SK-N-SH treated with all-trans-retinoic acid at 6 μM for 48 hours (cell line): ENCODE measurements at regions not wholly inside any gene's neighbourhood (a gene's known extent, or its start where the extent isn't known, plus 50 kb on each side); places are given as distances from the start of the nearest gene placed in this dataset.

ENCODE experiments used
- ATAC-seq: fragments of 200-7000 bp; cut with Tn5 transposase; 3 replicates; pipeline ENCODE4 v1.9.1; 2020; ENCODE audit warnings: mild to moderate bottlenecking, moderate library complexity
- BACH2 ChIP-seq: fragments of 250-450 bp; sonication (Bioruptor Pico); IDR thresholded peaks from 2 replicates; pipeline ENCODE4 v1.9.0; 2021; ENCODE audit warnings: mild to moderate bottlenecking, borderline replicate concordance
- CREB5 ChIP-seq: fragments of 250-450 bp; sonication (Bioruptor Pico); IDR thresholded peaks from 2 replicates; pipeline ENCODE4 v1.5.1; 2020; ENCODE audit warnings: low read depth, mild to moderate bottlenecking, moderate library complexity
- CSDC2 ChIP-seq: fragments of 250-450 bp; sonication (Bioruptor Pico); IDR thresholded peaks from 2 replicates; pipeline ENCODE4 v1.5.0; 2020; ENCODE audit warnings: mild to moderate bottlenecking, moderate library complexity
- ESRRG ChIP-seq: fragments of 250-450 bp; sonication (Bioruptor Pico); IDR thresholded peaks from 2 replicates; pipeline ENCODE4 v1.6.1; 2021; ENCODE audit warnings: mild to moderate bottlenecking
- GLIS3 ChIP-seq: fragments of 250-450 bp; sonication (Bioruptor Pico); IDR thresholded peaks from 2 replicates; pipeline ENCODE4 v1.5.0; 2020; ENCODE audit warnings: mild to moderate bottlenecking, moderate library complexity
- ISL1 ChIP-seq: fragments of 250-450 bp; sonication (Bioruptor Pico); IDR thresholded peaks from 2 replicates; pipeline ENCODE4 v2.1.2; 2022; ENCODE audit warnings: mild to moderate bottlenecking, moderate library complexity
- OSR1 ChIP-seq: fragments of 250-450 bp; sonication (Bioruptor Pico); IDR thresholded peaks from 2 replicates; pipeline ENCODE4 v1.8.0; 2022; ENCODE audit warnings: moderate library complexity, mild to moderate bottlenecking, inconsistent platforms
- PATZ1 ChIP-seq: fragments of 250-450 bp; sonication (Bioruptor Pico); IDR thresholded peaks from 2 replicates; pipeline ENCODE4 v1.8.0; 2020; ENCODE audit warnings: mild to moderate bottlenecking, moderate library complexity, borderline replicate concordance
- POU6F1 ChIP-seq: fragments of 250-450 bp; sonication (Bioruptor Pico); IDR thresholded peaks from 2 replicates; pipeline ENCODE4 v1.8.0; 2021; ENCODE audit warnings: low read depth, mild to moderate bottlenecking, moderate library complexity, borderline replicate concordance
- PPARA ChIP-seq: fragments of 250-450 bp; sonication (Bioruptor Pico); IDR thresholded peaks from 2 replicates; pipeline ENCODE4 v1.5.0; 2020; ENCODE audit warnings: mild to moderate bottlenecking, borderline replicate concordance
- RARB ChIP-seq: fragments of 250-450 bp; sonication (Bioruptor Pico); IDR thresholded peaks from 2 replicates; pipeline ENCODE4 v1.8.0; 2021; ENCODE audit warnings: mild to moderate bottlenecking, moderate library complexity
- SNAI2 ChIP-seq: fragments of 250-450 bp; sonication (Bioruptor Pico); IDR thresholded peaks from 2 replicates; pipeline ENCODE4 v1.5.0; 2020; ENCODE audit warnings: mild to moderate bottlenecking, moderate library complexity
- TCF4 ChIP-seq: fragments of 250-450 bp; sonication (Bioruptor Pico); IDR thresholded peaks from 2 replicates; pipeline ENCODE4 v1.8.0; 2021; ENCODE audit warnings: mild to moderate bottlenecking, moderate library complexity, borderline replicate concordance
- ZC3H10 ChIP-seq: fragments of 250-450 bp; sonication (Bioruptor Pico); IDR thresholded peaks from 2 replicates; pipeline ENCODE4 v1.5.1; 2021; ENCODE audit warnings: mild to moderate bottlenecking, moderate library complexity
- ZFP3 ChIP-seq: fragments of 250-450 bp; sonication (Bioruptor Pico); IDR thresholded peaks from 2 replicates; pipeline ENCODE4 v1.5.0; 2020; ENCODE audit warnings: mild to moderate bottlenecking, moderate library complexity
- ZFP30 ChIP-seq: fragments of 450-650 bp; formaldehyde crosslinking; IDR thresholded peaks from 2 replicates; pipeline ENCODE4 v1.5.0; 2022; ENCODE audit warnings: mild to moderate bottlenecking, moderate library complexity
- ZNF565 ChIP-seq: fragments of 450-650 bp; formaldehyde crosslinking; conservative IDR thresholded peaks from 2 replicates; pipeline ENCODE4 v1.5.0; 2020; ENCODE audit warnings: low read depth, mild to moderate bottlenecking, moderate library complexity
- ZNF70 ChIP-seq: fragments of 450-650 bp; formaldehyde crosslinking; IDR thresholded peaks from 2 replicates; pipeline ENCODE4 v1.5.0; 2020; ENCODE audit warnings: mild to moderate bottlenecking, moderate library complexity
- ZNF8 ChIP-seq: fragments of 450-650 bp; formaldehyde crosslinking; IDR thresholded peaks from 2 replicates; pipeline ENCODE4 v1.5.0; 2020; ENCODE audit warnings: mild to moderate bottlenecking, moderate library complexity
- TF ChIP-seq, protein P1 (sequence below): fragments of 250-450 bp; sonication (Bioruptor Pico); IDR thresholded peaks from 2 replicates; pipeline ENCODE4 v1.5.0; 2020; ENCODE audit warnings: mild to moderate bottlenecking, moderate library complexity
- TF ChIP-seq, protein P2 (sequence below): fragments of 250-450 bp; sonication (Bioruptor Pico); IDR thresholded peaks from 2 replicates; pipeline ENCODE4 v1.5.1; 2021; ENCODE audit warnings: mild to moderate bottlenecking, moderate library complexity

DNA sequence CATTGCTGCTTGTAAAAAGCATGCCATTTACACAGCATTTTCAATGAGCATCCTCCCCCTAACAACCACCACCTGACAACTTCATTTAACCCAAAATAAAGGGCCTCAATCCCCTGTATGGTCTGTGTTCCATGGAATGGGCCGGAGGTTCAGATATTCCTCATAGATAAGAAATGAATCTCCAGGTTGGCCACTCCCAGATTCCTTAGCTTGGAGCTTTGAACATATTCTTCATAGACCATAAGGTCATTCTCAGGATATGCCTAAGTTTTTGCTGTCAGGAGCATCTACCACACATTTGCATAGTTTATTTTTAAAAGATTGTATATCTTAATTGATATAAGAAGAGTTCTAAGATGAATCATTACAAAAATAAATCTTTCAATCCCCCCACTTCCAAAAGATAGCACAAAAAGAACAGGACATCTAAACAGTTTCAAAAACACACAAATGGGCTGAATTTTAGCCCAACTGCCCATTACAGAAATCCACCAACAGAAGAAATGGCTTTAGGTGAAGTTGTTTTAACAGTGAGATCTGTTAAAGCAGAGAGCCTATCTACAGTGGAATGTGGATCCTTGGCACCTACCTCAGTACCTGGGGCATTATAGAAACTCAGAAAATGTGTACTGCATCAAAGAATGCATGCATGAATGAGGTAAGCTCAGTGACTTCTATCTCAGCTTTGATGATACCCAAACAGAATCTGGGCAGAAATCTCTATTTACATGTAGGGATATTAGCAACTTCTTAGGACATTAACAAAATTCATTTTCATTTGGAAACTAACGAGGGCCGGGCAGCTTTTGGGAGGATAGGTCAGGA lies 179.8 kb downstream of the SEC61B start:
- ATAC-seq: no peak
- no peak for TF ChIP-seq TCF4 (CRISPR knock-in tag)
- no peak for TF ChIP-seq GLIS3
- TF ChIP-seq ZC3H10 (CRISPR knock-in tag): no peak
- no peak for TF ChIP-seq ISL1 (CRISPR knock-in tag)
- no peak for TF ChIP-seq RARB (CRISPR knock-in tag)
- no peak for TF ChIP-seq ZNF70 (CRISPR knock-in tag)
- TF ChIP-seq ZNF8 (CRISPR knock-in tag): no peak
- no peak for TF ChIP-seq OSR1 (CRISPR knock-in tag)
- no peak for TF ChIP-seq ZFP30 (CRISPR knock-in tag)
- TF ChIP-seq SNAI2: no peak

DNA sequence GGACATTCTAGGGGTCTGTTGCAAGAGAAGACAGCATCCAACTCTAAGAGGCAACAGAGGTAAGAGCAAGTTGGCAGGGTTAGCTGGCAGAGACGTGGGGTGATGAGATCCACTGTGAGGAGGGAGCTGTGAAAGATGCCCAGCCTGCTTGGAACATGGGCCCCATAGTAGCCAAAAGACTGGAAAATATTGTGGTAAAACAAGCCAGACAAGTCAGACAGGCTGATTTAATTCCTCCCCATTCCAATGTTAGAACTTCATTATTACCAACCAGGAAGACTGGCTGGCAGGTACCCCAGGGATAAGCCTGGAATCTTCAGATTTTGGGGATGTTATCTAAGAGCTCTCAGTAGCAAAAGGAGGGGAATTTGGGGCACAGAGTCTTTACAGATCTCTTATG lies 181.3 kb downstream of the SEC61B start:
- TF ChIP-seq, protein P1, sequence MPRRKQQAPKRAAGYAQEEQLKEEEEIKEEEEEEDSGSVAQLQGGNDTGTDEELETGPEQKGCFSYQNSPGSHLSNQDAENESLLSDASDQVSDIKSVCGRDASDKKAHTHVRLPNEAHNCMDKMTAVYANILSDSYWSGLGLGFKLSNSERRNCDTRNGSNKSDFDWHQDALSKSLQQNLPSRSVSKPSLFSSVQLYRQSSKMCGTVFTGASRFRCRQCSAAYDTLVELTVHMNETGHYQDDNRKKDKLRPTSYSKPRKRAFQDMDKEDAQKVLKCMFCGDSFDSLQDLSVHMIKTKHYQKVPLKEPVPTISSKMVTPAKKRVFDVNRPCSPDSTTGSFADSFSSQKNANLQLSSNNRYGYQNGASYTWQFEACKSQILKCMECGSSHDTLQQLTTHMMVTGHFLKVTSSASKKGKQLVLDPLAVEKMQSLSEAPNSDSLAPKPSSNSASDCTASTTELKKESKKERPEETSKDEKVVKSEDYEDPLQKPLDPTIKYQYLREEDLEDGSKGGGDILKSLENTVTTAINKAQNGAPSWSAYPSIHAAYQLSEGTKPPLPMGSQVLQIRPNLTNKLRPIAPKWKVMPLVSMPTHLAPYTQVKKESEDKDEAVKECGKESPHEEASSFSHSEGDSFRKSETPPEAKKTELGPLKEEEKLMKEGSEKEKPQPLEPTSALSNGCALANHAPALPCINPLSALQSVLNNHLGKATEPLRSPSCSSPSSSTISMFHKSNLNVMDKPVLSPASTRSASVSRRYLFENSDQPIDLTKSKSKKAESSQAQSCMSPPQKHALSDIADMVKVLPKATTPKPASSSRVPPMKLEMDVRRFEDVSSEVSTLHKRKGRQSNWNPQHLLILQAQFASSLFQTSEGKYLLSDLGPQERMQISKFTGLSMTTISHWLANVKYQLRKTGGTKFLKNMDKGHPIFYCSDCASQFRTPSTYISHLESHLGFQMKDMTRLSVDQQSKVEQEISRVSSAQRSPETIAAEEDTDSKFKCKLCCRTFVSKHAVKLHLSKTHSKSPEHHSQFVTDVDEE (CRISPR knock-in tag): no peak
- TF ChIP-seq ISL1 (CRISPR knock-in tag) (no peak), CSDC2 (CRISPR knock-in tag) (no peak), ZNF565 (CRISPR knock-in tag) (no peak), ZFP3 (CRISPR knock-in tag) (no peak), BACH2 (CRISPR knock-in tag) (no peak), GLIS3 (no peak), POU6F1 (CRISPR knock-in tag) (no peak), PATZ1 (CRISPR knock-in tag) (no peak), TCF4 (CRISPR knock-in tag) (no peak), CREB5 (CRISPR knock-in tag) (no peak), RARB (CRISPR knock-in tag) (no peak), ZNF8 (CRISPR knock-in tag) (no peak)
- TF ChIP-seq, protein P2, sequence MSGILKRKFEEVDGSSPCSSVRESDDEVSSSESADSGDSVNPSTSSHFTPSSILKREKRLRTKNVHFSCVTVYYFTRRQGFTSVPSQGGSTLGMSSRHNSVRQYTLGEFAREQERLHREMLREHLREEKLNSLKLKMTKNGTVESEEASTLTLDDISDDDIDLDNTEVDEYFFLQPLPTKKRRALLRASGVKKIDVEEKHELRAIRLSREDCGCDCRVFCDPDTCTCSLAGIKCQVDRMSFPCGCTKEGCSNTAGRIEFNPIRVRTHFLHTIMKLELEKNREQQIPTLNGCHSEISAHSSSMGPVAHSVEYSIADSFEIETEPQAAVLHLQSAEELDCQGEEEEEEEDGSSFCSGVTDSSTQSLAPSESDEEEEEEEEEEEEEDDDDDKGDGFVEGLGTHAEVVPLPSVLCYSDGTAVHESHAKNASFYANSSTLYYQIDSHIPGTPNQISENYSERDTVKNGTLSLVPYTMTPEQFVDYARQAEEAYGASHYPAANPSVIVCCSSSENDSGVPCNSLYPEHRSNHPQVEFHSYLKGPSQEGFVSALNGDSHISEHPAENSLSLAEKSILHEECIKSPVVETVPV (CRISPR knock-in tag): no peak
- no peak for ATAC-seq

- ATAC-seq: no peak
- TF ChIP-seq ESRRG (CRISPR knock-in tag) (no peak), POU6F1 (CRISPR knock-in tag) (no peak), ZFP30 (CRISPR knock-in tag) (no peak), ZNF70 (CRISPR knock-in tag) (no peak), ISL1 (CRISPR knock-in tag) (no peak), OSR1 (CRISPR knock-in tag) (no peak), ZNF565 (CRISPR knock-in tag) (no peak), PPARA (CRISPR knock-in tag) (no peak), ZFP3 (CRISPR knock-in tag) (no peak)
- TF ChIP-seq, protein P1 (CRISPR knock-in tag): no peak
- TF ChIP-seq, protein P2 (CRISPR knock-in tag): no peak
Observed at GRCh38 chr9:99405359-99405758, 183.3 kb downstream of the SEC61B start.
